Neuronal stem cell (in vitro differentiated cells): ENCODE measurements at regions not wholly inside any gene's neighbourhood (a gene's known extent, or its start where the extent isn't known, plus 50 kb on each side); places are given as distances from the start of the nearest gene placed in this dataset.

Source experiments
- DNase-seq: peaks from one replicate; pipeline ENCODE4 v3.0.0-alpha.2; 2013; ENCODE audit warnings: low spot score
- H2AFZ ChIP-seq: one replicate; pipeline ENCODE4 v1.6.1; 2013; ENCODE audit warnings: mild to moderate bottlenecking, low read length, inconsistent platforms
- H2AK5ac ChIP-seq: 2 replicates; pipeline ENCODE4 v1.6.1; 2013; ENCODE audit warnings: low read depth, mild to moderate bottlenecking, inconsistent platforms, low read length, moderate library complexity, mixed read lengths
- H2BK120ac ChIP-seq: 2 replicates; pipeline ENCODE4 v1.6.1; 2013; ENCODE audit warnings: low read depth, mild to moderate bottlenecking, inconsistent platforms, low read length, moderate library complexity, mixed read lengths
- H2BK12ac ChIP-seq: one replicate; pipeline ENCODE4 v1.6.1; 2013; ENCODE audit warnings: low read length, inconsistent platforms
- H2BK15ac ChIP-seq: 2 replicates; pipeline ENCODE4 v1.6.1; 2013; ENCODE audit warnings: mild to moderate bottlenecking, low read length, inconsistent platforms, mixed read lengths
- H2BK5ac ChIP-seq: one replicate; pipeline ENCODE4 v1.6.1; 2013; ENCODE audit warnings: inconsistent platforms, mild to moderate bottlenecking, low read length, moderate library complexity
- H3K14ac ChIP-seq: one replicate; pipeline ENCODE4 v1.6.1; 2013; ENCODE audit warnings: low read length, inconsistent platforms
- H3K18ac ChIP-seq: 2 replicates; pipeline ENCODE4 v1.6.1; 2013; ENCODE audit warnings: low read length, inconsistent platforms
- H3K23ac ChIP-seq: 2 replicates; pipeline ENCODE4 v1.6.1; 2013; ENCODE audit warnings: low read depth, mild to moderate bottlenecking, mixed read lengths, low read length, inconsistent platforms; ENCODE audit not compliant: poor library complexity
- H3K27ac ChIP-seq: replicated peaks from 3 replicates; pipeline ENCODE4 v1.5.1; 2013; ENCODE audit warnings: low read length, inconsistent platforms
- H3K27me3 ChIP-seq, 3 experiments: 2 replicates each; pipeline ENCODE4 v1.6.1; 2013; ENCODE audit warnings: low read length in 3 of 3, mild to moderate bottlenecking in 2 of 3, inconsistent platforms in 1 of 3, low read depth in 1 of 3, mixed read lengths in 1 of 3, moderate library complexity in 1 of 3; ENCODE audit not compliant: control insufficient read depth in 3 of 3, insufficient read depth in 3 of 3
- H3K36me3 ChIP-seq, 2 donors: replicated peaks in 1 of 2; 2 replicates each; pipeline ENCODE4 v1.6.1; 2013; ENCODE audit warnings: low read length in 2 of 2; ENCODE audit not compliant: control insufficient read depth in 2 of 2, insufficient read depth in 2 of 2
- H3K4ac ChIP-seq: 2 replicates; pipeline ENCODE4 v1.6.1; 2013; ENCODE audit warnings: inconsistent platforms, mild to moderate bottlenecking, low read length, moderate library complexity
- H3K4me1 ChIP-seq, 2 donors: 1 replicate in 1 of 2; 2 replicates in 1 of 2; pipeline ENCODE4 v1.6.1; 2013; ENCODE audit warnings: low read length in 2 of 2, low read depth in 1 of 2; ENCODE audit not compliant: control insufficient read depth in 2 of 2, insufficient read depth in 1 of 2
- H3K4me2 ChIP-seq: one replicate; pipeline ENCODE4 v1.6.1; 2013; ENCODE audit warnings: mild to moderate bottlenecking, low read length, inconsistent platforms; ENCODE audit not compliant: insufficient read depth, poor library complexity, severe bottlenecking
- H3K4me3 ChIP-seq, 2 donors: 2 replicates each; pipeline ENCODE4 v1.5.1; 2013; ENCODE audit warnings: low read length in 2 of 2, mild to moderate bottlenecking in 2 of 2, inconsistent platforms in 1 of 2, moderate library complexity in 1 of 2
- H3K79me1 ChIP-seq: one replicate; pipeline ENCODE4 v1.6.1; 2013; ENCODE audit warnings: low read depth, mild to moderate bottlenecking, inconsistent platforms, low read length, moderate library complexity
- H3K9ac ChIP-seq: one replicate; pipeline ENCODE4 v1.6.1; 2013; ENCODE audit warnings: mild to moderate bottlenecking, low read depth, low read length, inconsistent platforms; ENCODE audit not compliant: poor library complexity
- H3K9me3 ChIP-seq, 2 donors: replicated peaks in 1 of 2; 2 replicates each; pipeline versions ENCODE3 to v1.6.1; 2013; ENCODE audit warnings: low read length in 2 of 2, mild to moderate bottlenecking in 2 of 2, inconsistent platforms in 1 of 2, low read depth in 1 of 2, mixed read lengths in 1 of 2, moderate library complexity in 1 of 2; ENCODE audit not compliant: control insufficient read depth in 2 of 2, insufficient read depth in 1 of 2
- H4K8ac ChIP-seq: one replicate; pipeline ENCODE4 v1.6.1; 2013; ENCODE audit warnings: low read depth, mild to moderate bottlenecking, inconsistent platforms, low read length, moderate library complexity
- H4K91ac ChIP-seq: one replicate; pipeline ENCODE4 v1.6.1; 2013; ENCODE audit warnings: low read length, low read depth, mild to moderate bottlenecking, inconsistent platforms; ENCODE audit not compliant: poor library complexity
- WGBS, 2 donors: extraction: QIAGEN DNeasy Blood & Tissue Kit; methylation state at CpG; one replicate each; pipeline ENCODE4 v1.1.7; 2013; ENCODE audit warnings: missing lambda C conversion rate in 2 of 2, mixed read lengths in 1 of 2; ENCODE audit not compliant: insufficient read length in 2 of 2, insufficient replicate concordance in 1 of 2; ENCODE audit errors: extremely low coverage in 2 of 2; 5-methylcytosine and 5-hydroxymethylcytosine counted together

- Histone ChIP-seq H3K9ac (no peak overlapping the region), H2BK120ac (no peak overlapping the region), H3K9me3 (peaks cover 0 to 1% of the 10 kb centered on the region in 2 donors), H3K27ac (no peak overlapping the region), H3K14ac (no peak overlapping the region), H3K18ac (no peak overlapping the region), H2BK5ac (no peak overlapping the region), H2AK5ac (no peak overlapping the region), H3K4me2 (no peak overlapping the region), H3K27me3 (no peaks in the 10 kb centered on the region), H2AFZ (no peak overlapping the region), H4K8ac (no peak overlapping the region), H3K79me1 (no peaks in the 10 kb centered on the region), H3K4ac (no peak overlapping the region), H3K4me1 (no peaks in the 10 kb centered on the region), H3K4me3 (no peak overlapping the region), H3K36me3 (no peaks in the 10 kb centered on the region), H2BK12ac (no peak overlapping the region), H2BK15ac (no peak overlapping the region), H4K91ac (no peak overlapping the region), H3K23ac (no peak overlapping the region)
- no CpG with 5 or more reads among the region's 2 CpGs for WGBS, 2 donors
- DNase-seq = no peak
These were observed 664.5 kb upstream of the VSTM2A start for GRCh38 chr7:53877688-53878087.

DNA sequence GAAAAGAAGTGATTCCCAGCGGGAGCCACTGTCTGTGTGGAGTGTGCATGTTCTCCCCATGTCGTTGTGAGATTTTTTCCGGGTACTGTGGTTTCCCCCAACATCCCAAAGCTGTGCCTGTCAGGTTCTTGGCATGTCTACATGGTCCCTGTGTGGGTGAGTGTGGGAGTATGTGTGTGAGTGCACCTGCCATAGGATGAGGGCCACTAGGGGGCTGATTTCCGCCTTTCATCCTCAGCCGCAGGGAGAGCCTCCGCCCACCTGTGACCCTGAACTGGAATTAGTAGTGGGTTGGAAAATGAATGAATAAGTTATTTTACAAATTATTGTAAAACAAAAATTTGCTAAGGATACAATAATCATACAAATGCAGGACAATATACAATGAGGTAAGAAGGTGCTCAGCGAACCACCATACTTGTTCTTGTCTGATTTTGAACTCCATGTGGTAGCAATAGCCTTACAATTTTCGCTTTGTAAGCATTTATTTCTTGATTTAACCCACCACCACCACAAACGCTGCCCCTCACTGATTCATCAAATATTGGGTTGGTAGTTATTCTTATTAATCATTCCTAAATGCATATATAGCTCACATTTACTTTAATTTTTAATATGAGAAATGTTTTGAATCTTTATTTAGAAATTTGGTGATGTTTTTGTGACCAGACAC lies 641.2 kb upstream of the VSTM2A start:
- WGBS, 2 donors = no CpG with 5 or more reads among the region's 9 CpGs
- no peak overlapping the region for H2BK5ac ChIP-seq
- no peak overlapping the region for H2BK120ac ChIP-seq
- H3K23ac ChIP-seq = no peak overlapping the region
- H3K14ac ChIP-seq = no peak overlapping the region
- H4K91ac ChIP-seq = no peak overlapping the region
- H2BK15ac ChIP-seq = no peak overlapping the region
- H3K4me1 ChIP-seq = no peaks in the 10 kb centered on the region
- no peaks in the 10 kb centered on the region for H3K36me3 ChIP-seq
- H3K27ac ChIP-seq = no peak overlapping the region
- no peak overlapping the region for H3K4me2 ChIP-seq
- H3K4me3 ChIP-seq = no peak overlapping the region
- H2AFZ ChIP-seq = no peak overlapping the region
- H3K27me3 ChIP-seq = no peaks in the 10 kb centered on the region
- no peaks in the 10 kb centered on the region for H3K79me1 ChIP-seq
- H3K18ac ChIP-seq = no peak overlapping the region
- H3K9me3 ChIP-seq = peaks cover 0 to 1% of the 10 kb centered on the region in 2 donors
- H3K9ac ChIP-seq = no peak overlapping the region
- no peak overlapping the region for H3K4ac ChIP-seq
- H2AK5ac ChIP-seq = no peak overlapping the region
- H2BK12ac ChIP-seq = no peak overlapping the region
- no peak overlapping the region for H4K8ac ChIP-seq
- no peak for DNase-seq

DNA sequence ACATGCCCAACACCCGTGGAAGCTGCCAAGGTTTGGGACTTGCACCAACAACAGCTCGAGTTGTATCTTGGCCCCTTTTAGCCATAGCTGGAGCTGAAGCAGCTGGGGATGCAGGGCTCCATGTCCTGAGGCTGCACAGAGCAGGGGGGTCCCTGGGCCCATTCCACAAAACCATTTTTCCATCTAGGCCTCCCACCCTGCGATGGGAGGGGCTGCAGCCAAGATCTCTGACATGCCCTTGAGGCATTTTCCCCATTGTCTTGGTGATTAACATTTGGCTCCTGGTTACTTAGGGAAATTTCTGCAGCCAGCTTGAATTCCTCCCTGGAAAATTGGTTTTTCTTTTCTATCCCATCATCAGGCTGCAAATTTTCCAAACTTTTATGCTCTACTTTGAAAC lies 637.8 kb upstream of the VSTM2A start:
- peak overlapping the region; percentile 65 for H4K8ac ChIP-seq
- H3K27ac ChIP-seq = no peak overlapping the region
- H3K79me1 ChIP-seq = no peaks in the 10 kb centered on the region
- no peak overlapping the region for H3K9ac ChIP-seq
- no peak overlapping the region for H2AK5ac ChIP-seq
- H3K4me2 ChIP-seq = no peak overlapping the region
- H3K4me3 ChIP-seq = no peak overlapping the region
- no peaks in the 10 kb centered on the region for H3K36me3 ChIP-seq
- no peak overlapping the region for H3K14ac ChIP-seq
- H2AFZ ChIP-seq = no peak overlapping the region
- no peak overlapping the region for H3K18ac ChIP-seq
- no peak overlapping the region for H2BK120ac ChIP-seq
- H2BK12ac ChIP-seq = no peak overlapping the region
- H3K9me3 ChIP-seq = no peaks in the 10 kb centered on the region
- no peak overlapping the region for H3K4ac ChIP-seq
- DNase-seq = no peak
- no peaks in the 10 kb centered on the region for H3K27me3 ChIP-seq
- H3K23ac ChIP-seq = no peak overlapping the region
- WGBS, 2 donors = no CpG with 5 or more reads among the region's 3 CpGs
- H2BK15ac ChIP-seq = no peak overlapping the region
- H3K4me1 ChIP-seq = no peaks in the 10 kb centered on the region
- H2BK5ac ChIP-seq = no peak overlapping the region
- H4K91ac ChIP-seq = no peak overlapping the region

- no peak overlapping the region for H2BK5ac ChIP-seq
- no CpG with 5 or more reads among the region's 5 CpGs for WGBS, 2 donors
- no peak for DNase-seq
These were observed 624.5 kb upstream of the VSTM2A start for GRCh38 chr7:53917637-53918036.

More at GRCh38 chr7:53917637-53918036, 624.5 kb upstream of the VSTM2A start:
- no peak overlapping the region for H3K23ac ChIP-seq
- H2BK120ac ChIP-seq = no peak overlapping the region
- H3K79me1 ChIP-seq = no peaks in the 10 kb centered on the region
- no peak overlapping the region for H2BK15ac ChIP-seq
- H3K9ac ChIP-seq = no peak overlapping the region
- no peaks in the 10 kb centered on the region for H3K9me3 ChIP-seq
- no peaks in the 10 kb centered on the region for H3K27me3 ChIP-seq
- no peak overlapping the region for H4K91ac ChIP-seq
- no peak overlapping the region for H2AFZ ChIP-seq
- H3K4me3 ChIP-seq = no peak overlapping the region
- H3K14ac ChIP-seq = no peak overlapping the region
- no peak overlapping the region for H4K8ac ChIP-seq
- H2AK5ac ChIP-seq = no peak overlapping the region
- no peak overlapping the region for H3K27ac ChIP-seq
- H3K4ac ChIP-seq = no peak overlapping the region
- no peak overlapping the region for H2BK12ac ChIP-seq
- H3K36me3 ChIP-seq = no peaks in the 10 kb centered on the region
- no peak overlapping the region for H3K4me2 ChIP-seq
- H3K18ac ChIP-seq = no peak overlapping the region
- no peaks in the 10 kb centered on the region for H3K4me1 ChIP-seq
